GM21786 (cell line): ENCODE measurements at regions not wholly inside any gene's neighbourhood (a gene's known extent, or its start where the extent isn't known, plus 50 kb on each side); places are given as distances from the start of the nearest gene placed in this dataset.
"Not testable (repeated sequence)": the region's sequence is repeated elsewhere in the genome, so short reads cannot be mapped to it uniquely, and the experiment has no call there.

ENCODE experiments used
- ATAC-seq: cut with Tn5 transposase; IDR thresholded peaks from one replicate; pipeline ENCODE4 v1.9.1; 2021; ENCODE audit not compliant: unreplicated experiment

- no peak for ATAC-seq
Observed at GRCh38 chr6:50899306-50899870, 80.7 kb downstream of the TFAP2B start.

GRCh38 chr6:50902260-50902659 lies 83.6 kb downstream of the TFAP2B start:
- ATAC-seq: no peak

- no peak for ATAC-seq
Observed at GRCh38 chr6:50905297-50905696, 86.6 kb downstream of the TFAP2B start.

GRCh38 chr6:50907565-50907964 lies 88.9 kb downstream of the TFAP2B start:
- ATAC-seq: no peak

DNA sequence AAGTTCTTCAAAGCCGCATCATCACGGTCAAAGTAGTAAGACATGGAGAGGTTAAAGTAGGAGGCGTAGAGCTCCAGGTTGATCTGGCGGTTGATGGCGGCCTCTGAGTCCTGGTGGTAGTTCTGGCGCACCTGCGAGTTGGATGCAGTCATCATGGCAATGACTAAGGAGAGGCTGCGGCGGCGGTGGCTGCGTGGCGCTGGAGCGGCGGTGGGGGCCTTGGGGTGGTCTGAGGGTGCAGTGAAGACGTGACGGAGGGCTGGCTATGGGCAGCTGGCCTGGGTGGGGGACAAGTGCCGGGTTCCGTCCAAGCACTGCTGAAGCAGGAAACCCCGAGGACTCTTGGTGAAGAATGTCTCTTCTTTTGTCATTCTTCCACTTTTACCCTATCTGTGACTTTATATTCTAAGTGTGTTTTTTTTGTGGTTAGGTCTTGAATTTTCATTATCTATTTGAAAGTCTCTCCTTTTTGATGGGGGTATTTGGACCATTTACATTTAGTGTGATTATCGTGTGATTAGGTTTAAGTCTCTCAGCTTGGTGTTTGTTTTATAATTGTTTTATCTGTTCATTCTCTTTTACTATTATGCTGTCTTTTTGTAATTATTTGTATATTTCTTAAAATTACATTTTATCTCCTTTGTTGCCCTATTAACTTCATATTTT lies 94.6 kb downstream of the TFAP2B start:
- no peak for ATAC-seq

DNA sequence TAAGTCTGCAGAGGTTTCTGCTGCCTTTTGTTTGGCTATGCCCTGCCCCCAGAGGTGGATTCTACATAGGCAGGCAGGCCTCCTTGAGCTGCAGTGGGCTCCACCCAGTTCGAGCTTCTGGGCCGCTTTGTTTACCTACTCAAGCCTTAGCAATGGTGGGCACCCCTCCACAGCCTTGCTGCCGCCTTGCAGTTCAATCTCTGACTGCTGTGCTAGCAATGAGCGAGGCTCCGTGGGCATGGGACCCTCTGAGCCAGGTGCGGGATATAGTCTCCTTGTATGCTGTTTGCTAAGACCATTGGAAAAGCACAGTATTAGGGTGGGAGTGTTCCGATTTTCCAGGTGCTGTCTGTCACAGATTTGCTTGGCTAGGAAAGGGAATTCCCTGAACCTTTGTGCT lies 102.7 kb downstream of the TFAP2B start:
- not testable (repeated sequence) for ATAC-seq

DNA sequence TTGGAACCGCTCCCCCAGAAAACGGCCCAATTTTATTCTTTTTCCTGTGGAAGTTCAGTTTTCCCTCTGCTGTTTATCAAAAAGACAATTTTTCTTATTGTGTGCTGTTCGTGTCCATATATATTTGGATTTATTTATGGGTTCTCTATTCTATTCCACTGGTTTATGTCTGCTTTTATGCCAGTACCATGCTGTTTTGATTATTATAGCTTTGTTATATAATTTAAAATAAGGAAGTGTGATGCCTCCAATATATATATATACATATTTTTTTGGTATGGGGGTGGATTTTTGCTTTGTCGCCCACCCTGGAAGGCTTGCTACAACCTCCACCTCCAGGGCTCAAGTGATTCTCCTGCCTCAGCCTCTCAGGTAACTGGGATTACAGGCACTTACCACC lies 103.3 kb downstream of the TFAP2B start:
- ATAC-seq: no peak

GRCh38 chr6:50922579-50923525 lies 104.2 kb downstream of the TFAP2B start:
- ATAC-seq: no peak

- ATAC-seq: no peak
Observed at GRCh38 chr6:50924758-50925157, 106.1 kb downstream of the TFAP2B start.

- ATAC-seq: no peak
Observed at GRCh38 chr6:50925548-50925947, 106.9 kb downstream of the TFAP2B start.

GRCh38 chr6:50925981-50926380 lies 107.3 kb downstream of the TFAP2B start:
- ATAC-seq: no peak

DNA sequence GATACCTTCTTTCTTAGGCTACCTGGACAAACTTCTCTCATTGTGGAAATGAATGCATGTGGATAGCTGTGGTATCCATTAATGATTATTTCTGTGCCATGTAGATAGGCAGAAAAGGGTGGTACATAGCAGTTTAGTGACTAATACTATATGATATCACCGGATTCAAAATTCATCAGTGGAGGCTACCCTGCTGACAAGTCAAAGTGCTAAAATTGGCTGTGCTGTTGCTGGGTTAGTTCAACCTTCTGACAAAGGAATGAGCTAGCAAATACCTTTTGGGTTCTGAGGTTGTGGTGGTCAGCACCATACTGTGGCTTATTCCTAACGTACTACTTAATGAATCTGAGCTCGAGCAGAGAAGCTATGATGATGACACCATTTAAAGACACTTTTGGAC lies 109.1 kb downstream of the TFAP2B start:
- ATAC-seq: no peak

- ATAC-seq: no peak
Observed at GRCh38 chr6:50929323-50929722, 110.7 kb downstream of the TFAP2B start.

- no peak for ATAC-seq
Observed at GRCh38 chr6:50935442-50935841, 116.8 kb downstream of the TFAP2B start.

- ATAC-seq: no peak
Observed at GRCh38 chr6:50936277-50936681, 117.6 kb downstream of the TFAP2B start.

- ATAC-seq: no peak
Observed at GRCh38 chr6:50939931-50940330, 121.3 kb downstream of the TFAP2B start.

DNA sequence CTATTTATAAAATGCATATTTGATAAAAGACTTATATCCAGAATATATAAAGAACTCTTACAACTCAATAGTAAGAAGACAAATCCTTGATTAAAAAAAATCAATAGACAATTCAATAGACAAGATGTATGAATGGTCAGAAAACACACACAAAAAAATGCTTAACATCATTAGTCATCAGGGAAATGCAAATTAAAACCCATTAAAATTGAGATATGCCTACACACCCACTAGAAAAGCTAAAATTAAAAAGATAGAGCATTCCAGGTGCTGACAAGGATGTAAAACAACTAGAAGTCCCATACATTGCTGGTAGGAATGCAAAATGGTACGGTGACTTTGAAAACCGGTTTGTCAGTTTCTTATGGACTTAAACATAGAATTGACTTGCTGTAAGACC lies 127.1 kb downstream of the TFAP2B start:
- no peak for ATAC-seq

DNA sequence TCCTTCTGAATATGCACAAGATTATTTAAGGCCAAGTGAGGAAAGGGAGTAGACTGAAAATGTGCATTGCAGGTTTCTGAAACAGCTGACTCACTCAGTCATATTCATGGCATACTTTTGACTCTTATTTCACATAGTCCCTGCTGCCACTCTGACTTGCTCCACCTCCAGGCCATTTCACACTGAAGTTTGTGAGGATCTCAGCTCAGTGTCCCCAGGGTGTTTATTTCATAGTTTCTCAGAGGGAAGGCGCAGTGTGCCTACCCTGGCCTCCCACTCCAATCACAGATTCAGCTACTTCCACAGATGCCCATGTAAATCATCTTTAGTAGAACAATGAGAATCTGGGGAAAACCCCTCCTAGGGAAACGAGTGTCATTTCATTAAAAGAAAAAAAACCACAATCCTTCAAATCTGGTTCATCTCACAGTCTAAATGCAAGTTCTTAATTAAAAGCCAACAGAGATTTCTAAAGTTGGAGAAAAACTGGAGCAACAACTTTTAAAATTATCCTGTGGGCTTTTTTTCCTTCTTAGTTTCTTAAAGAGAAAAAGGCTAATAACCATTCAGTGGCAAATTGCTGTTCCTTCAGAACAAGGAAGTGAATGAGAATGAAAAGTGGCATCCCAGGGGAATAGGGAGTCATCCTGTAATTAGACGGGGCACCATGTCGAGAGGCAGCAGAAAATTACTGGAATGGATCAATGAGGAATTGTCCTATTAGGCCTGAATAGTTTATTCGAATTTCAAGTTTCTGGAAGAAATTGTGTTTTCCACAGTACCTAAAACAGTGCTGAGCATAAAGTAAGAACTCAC lies 133.6 kb downstream of the TFAP2B start:
- peak; percentile 76 for ATAC-seq

GRCh38 chr6:50956014-50956413 lies 137.3 kb downstream of the TFAP2B start:
- ATAC-seq: no peak

DNA sequence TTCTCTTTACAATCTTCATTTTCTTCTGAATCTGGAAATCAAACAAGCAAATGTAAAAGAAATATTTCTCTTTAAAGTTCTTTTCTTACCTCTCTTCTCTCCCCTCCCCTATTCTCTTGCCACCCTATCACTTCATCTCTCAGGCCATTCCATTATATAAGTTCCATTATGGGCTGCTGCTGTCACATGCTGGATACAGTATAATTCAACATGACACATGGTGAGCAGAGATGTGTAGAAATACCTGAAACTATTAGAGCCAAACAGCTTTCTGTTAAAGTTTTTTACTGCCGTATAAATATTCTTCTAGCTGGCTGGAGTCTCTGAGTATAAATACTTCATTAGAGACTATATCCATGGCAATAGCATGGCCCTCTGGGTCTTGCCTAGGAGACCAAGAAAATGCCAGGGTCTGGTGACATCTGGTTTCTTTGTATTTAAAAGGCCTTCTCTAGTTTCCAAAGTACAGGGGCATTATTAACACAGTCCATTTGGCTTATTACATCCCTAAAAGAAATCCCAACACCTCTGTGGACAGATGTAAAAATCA lies 139.6 kb downstream of the TFAP2B start:
- ATAC-seq: no peak
